Stimulated activated effector memory CD8-positive, alpha-beta T cell treated with anti-CD3 and anti-CD28 coated beads, Interleukin-12 subunit alpha, Interleukin-12 subunit beta, amount 100 ng/mL, for 72 hours (primary cell): ENCODE measurements at regions not wholly inside any gene's neighbourhood (a gene's known extent, or its start where the extent isn't known, plus 50 kb on each side); places are given as distances from the start of the nearest gene placed in this dataset.

Experiments used
- ATAC-seq: fragments of 150-1000 bp; cut with Tn5 transposase; 2 replicates; pipeline ENCODE4 v1.10.0; 2021
- DNase-seq, 2 donors: peaks; one replicate each; pipeline ENCODE4 v3.0.0; 2021 to 2022; ENCODE audit warnings: low spot score in 2 of 2
- H3K27ac Mint-ChIP-seq: one replicate; pipeline ENCODE4 v1.8.0; 2022; ENCODE audit warnings: mild to moderate bottlenecking, mixed read lengths
- H3K36me3 Mint-ChIP-seq: one replicate; pipeline ENCODE4 v1.8.0; 2022; ENCODE audit warnings: mild to moderate bottlenecking, mixed read lengths
- H3K4me1 Mint-ChIP-seq: one replicate; pipeline ENCODE4 v1.8.0; 2022; ENCODE audit warnings: mixed read lengths
- H3K4me3 Mint-ChIP-seq: one replicate; pipeline ENCODE4 v1.8.0; 2022; ENCODE audit warnings: mild to moderate bottlenecking, mixed read lengths
- H3K9me3 Mint-ChIP-seq: one replicate; pipeline ENCODE4 v1.8.0; 2022; ENCODE audit warnings: mixed read lengths

- no peak for ATAC-seq
- no peaks in the 10 kb centered on the region for H3K4me1 Mint-ChIP-seq
- no peaks in the 10 kb centered on the region for H3K36me3 Mint-ChIP-seq
- H3K27ac Mint-ChIP-seq = no peak overlapping the region
- H3K9me3 Mint-ChIP-seq = peaks cover 9% of the 10 kb centered on the region
- no peak overlapping the region for H3K4me3 Mint-ChIP-seq
- no peak for DNase-seq
Observed at GRCh38 chr11:15699978-15700377, 585.3 kb downstream of the INSC start.

DNA sequence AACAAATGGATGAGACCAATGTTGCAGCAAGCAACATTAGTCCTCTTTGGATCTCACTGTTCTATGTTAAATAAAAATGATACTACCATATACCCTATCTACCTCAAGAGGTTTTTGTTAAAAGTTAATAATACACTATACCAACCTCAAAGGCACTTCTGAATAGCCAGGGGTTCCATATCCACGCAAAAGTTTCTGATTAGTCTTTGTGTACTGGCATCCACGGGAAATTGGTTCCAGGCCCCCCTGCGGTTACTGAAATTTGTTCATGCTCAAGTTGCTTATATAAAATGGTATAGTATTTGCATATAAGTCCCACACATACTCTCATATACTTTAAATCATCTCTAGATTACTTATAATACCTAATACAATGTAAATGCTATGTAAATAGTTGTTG, 585.7 kb downstream of the INSC start:
- ATAC-seq (no peak), DNase-seq (peak in 1 of 2 donors; percentile 10)
- H3K9me3 Mint-ChIP-seq = peaks cover 7% of the 10 kb centered on the region
- no peaks in the 10 kb centered on the region for H3K4me1 Mint-ChIP-seq
- no peak overlapping the region for H3K4me3 Mint-ChIP-seq
- no peak overlapping the region for H3K27ac Mint-ChIP-seq
- H3K36me3 Mint-ChIP-seq = no peaks in the 10 kb centered on the region

DNA sequence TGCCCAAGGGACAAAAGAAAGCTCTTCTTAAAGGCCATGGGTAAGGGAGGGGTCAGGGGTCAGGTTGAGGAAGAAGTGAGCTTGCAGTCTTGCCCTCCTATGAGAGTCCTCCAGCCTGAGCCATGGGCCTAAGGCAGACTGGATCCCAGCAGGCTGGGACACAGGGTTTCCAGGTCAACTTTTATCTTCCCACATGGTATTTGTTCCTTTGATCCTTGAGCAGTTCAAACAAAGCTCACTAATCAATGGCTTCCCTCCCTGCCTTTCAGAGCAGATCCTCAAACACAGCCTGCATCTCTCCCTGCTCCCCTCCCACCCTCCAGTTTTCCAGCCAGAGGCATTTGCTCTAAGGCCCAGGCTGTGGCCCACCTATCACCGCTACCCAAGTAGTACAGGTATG, 589.3 kb downstream of the INSC start:
- H3K4me3 Mint-ChIP-seq = no peak overlapping the region
- H3K4me1 Mint-ChIP-seq = no peaks in the 10 kb centered on the region
- no peak for DNase-seq

DNA sequence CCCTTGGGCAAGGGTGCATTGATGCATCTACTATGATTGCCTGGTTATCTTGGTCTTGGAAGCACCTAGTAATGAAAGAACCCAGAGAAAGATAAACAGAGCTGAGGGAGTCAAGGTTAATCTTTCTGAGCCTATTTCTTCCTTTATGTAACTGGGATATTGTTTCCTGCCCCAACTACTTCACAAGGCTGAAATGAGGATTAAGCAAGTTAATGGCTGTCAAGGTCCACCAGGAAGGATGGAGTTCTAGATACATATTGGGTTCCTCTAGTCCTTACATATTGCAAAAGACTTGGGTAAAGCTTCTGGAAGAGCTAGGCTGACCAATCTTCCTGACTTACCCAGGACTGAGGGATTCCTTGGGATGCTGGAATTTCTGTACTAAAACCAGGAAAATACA, 589.8 kb downstream of the INSC start:
- Mint-ChIP-seq H3K4me1 (no peaks in the 10 kb centered on the region), H3K4me3 (no peak overlapping the region), H3K27ac (no peak overlapping the region), H3K36me3 (no peaks in the 10 kb centered on the region), H3K9me3 (peaks cover 9% of the 10 kb centered on the region)
- ATAC-seq (no peak), DNase-seq (no peak)

More for the DNA sequence above, 589.3 kb downstream of the INSC start:
- Mint-ChIP-seq H3K9me3 (peaks cover 11% of the 10 kb centered on the region), H3K36me3 (no peaks in the 10 kb centered on the region), H3K27ac (no peak overlapping the region)
- no peak for ATAC-seq

DNA sequence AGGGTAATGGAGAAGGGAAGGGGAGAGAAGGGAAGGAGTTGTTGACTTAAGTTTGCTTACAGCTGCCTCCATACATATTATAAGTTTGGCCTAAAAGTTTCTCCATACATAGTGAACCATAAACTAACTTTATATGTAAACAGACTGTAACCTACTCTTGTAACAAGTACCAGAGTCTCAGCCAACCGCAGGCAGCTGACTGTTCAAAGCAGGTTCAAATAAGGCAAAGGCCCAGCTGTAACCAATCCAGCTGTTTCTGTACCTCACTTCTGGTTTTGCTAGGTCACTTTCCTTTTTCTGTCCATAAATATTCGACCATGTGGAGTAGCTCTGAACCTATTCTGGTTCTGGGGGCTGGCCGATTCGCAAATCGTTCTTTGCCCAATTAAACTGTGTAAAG, 591.2 kb downstream of the INSC start:
- DNase-seq = no peak
- Mint-ChIP-seq H3K4me1 (no peaks in the 10 kb centered on the region), H3K36me3 (no peaks in the 10 kb centered on the region), H3K9me3 (peaks cover 6% of the 10 kb centered on the region), H3K27ac (no peak overlapping the region), H3K4me3 (no peak overlapping the region)
- ATAC-seq = no peak

- Mint-ChIP-seq H3K9me3 (peaks cover 6% of the 10 kb centered on the region), H3K4me3 (no peak overlapping the region), H3K27ac (no peak overlapping the region), H3K36me3 (no peaks in the 10 kb centered on the region), H3K4me1 (no peaks in the 10 kb centered on the region)
- DNase-seq (no peak), ATAC-seq (no peak)
Observed at GRCh38 chr11:15707194-15707593, 592.5 kb downstream of the INSC start.

DNA sequence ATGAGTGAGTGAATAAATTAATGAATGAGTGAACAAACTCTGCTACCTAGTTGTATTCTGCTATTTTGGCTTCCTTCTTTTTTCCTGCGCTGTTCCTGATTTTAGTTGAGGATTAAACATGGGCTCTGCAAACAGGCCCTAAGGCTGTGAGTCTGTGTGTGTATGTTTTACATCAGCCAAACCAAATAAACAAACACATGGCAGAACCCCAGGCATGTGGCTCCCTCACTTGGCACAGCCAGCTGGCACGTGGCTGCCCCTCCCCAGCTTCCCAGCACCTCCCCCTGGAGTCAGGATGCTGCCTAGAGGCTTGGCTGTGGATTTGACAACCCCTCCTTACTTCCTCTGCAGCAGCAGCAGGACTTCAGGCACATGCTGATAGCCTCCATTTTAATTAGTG, 593.2 kb downstream of the INSC start:
- Mint-ChIP-seq H3K27ac (no peak overlapping the region), H3K9me3 (peaks cover 9% of the 10 kb centered on the region), H3K4me3 (no peak overlapping the region), H3K36me3 (no peaks in the 10 kb centered on the region), H3K4me1 (no peaks in the 10 kb centered on the region)
- DNase-seq (no peak), ATAC-seq (no peak)

DNA sequence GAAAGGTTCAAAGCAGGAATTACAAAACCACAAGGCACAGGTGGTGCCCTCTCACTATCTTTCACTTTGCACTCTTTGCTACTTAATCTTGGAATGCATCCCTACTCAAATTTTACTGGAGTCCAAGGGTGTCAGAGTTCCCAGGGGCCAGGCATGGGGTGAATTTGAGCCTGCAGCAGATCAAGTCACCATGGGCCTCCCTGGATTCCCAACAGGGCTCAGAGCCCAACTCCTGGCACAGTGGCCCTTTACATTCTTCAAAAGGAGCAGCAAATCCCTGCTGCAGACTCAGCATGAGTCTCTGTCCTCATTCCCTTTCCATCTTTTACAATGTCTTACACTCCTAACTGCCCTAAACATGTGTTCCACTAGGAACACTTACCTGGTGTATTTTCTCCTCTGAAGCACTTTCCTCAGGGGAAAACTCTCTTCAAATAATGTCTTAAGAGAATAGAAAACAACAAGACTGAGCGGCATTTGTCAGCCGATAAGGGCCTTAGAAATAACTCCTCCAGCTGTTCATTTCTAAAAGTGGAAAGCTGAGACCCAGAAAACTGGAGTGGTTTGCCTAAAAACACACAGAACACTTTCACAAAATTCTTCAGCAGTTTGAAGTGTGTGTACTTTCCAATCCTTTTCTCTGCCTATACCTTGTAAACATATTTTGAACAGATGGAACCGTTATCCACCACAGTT, 596.0 kb downstream of the INSC start:
- Mint-ChIP-seq H3K27ac (no peak overlapping the region), H3K9me3 (peaks cover 9% of the 10 kb centered on the region), H3K4me1 (no peaks in the 10 kb centered on the region), H3K36me3 (no peaks in the 10 kb centered on the region), H3K4me3 (no peak overlapping the region)
- ATAC-seq (no peak), DNase-seq (no peak)

GRCh38 chr11:15711311-15711710, 596.6 kb downstream of the INSC start:
- Mint-ChIP-seq H3K4me3 (no peak overlapping the region), H3K4me1 (no peaks in the 10 kb centered on the region), H3K36me3 (no peaks in the 10 kb centered on the region), H3K9me3 (peaks cover 9% of the 10 kb centered on the region), H3K27ac (no peak overlapping the region)
- no peak for DNase-seq
- ATAC-seq = no peak

DNA sequence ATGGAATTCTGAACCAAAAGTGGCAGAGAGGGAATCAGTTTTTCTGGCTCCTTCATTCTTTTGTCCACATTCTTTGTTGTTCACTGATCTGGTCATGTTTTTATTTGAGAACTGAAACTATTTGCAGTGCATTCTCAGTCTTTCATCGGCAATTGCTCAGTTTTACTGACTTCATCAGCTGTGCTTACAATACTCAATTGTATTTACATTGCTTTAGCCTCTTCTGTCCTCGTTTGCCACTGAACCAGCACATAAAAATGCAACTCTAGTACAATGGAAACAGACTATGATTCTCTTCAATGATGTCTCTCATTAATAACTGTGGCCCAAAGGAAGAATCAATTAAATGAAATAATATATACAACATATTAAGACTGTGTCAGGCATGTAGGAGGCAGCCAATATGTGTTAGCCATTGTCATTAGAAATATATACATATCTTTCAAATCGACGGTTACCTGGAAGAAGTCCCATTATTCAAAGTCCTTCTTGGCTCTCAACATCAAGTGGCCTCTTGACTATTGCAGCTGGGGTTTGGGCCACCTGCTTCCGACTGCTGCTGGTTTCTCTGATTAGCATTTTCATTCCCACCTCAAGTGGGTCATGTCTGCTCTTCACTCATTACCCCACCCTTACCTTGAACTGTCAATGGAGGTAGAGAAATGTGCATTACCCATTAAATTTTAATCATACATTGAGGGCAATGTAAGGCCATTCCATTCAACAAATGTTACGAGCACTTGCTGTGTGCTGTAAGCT, 600.1 kb downstream of the INSC start:
- H3K4me1 Mint-ChIP-seq = no peaks in the 10 kb centered on the region
- no peak for ATAC-seq

GRCh38 chr11:15716550-15716949, 601.8 kb downstream of the INSC start:
- Mint-ChIP-seq H3K27ac (no peak overlapping the region), H3K4me3 (no peak overlapping the region), H3K4me1 (no peaks in the 10 kb centered on the region), H3K36me3 (no peaks in the 10 kb centered on the region), H3K9me3 (peaks cover 3% of the 10 kb centered on the region)
- DNase-seq (no peak), ATAC-seq (no peak)

More for the DNA sequence above, 600.1 kb downstream of the INSC start:
- H3K9me3 Mint-ChIP-seq = peaks cover 3% of the 10 kb centered on the region
- no peak overlapping the region for H3K4me3 Mint-ChIP-seq
- no peak for DNase-seq
- H3K27ac Mint-ChIP-seq = no peak overlapping the region
- no peaks in the 10 kb centered on the region for H3K36me3 Mint-ChIP-seq

DNA sequence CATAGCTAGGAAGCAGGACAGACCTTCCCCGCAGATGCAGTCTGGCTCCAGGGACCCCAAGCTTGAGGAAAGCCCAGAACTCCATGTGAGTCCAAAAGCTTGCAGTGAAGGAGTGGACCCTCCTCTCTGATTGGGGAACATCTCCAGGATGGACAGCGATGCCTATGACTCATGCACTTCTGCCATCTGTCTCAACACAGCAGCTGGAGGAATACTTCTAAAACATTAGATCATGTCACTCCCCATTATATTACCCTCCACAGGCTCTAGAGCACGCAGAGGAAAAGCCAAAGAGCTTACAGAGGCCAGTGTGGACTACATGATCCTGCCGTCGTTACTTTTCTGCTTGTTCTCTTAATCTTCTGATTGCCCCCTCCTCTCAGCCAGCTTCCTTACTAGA, 605.7 kb downstream of the INSC start:
- no peak for ATAC-seq
- DNase-seq = no peak
- Mint-ChIP-seq H3K9me3 (no peaks in the 10 kb centered on the region), H3K4me1 (no peaks in the 10 kb centered on the region), H3K36me3 (no peaks in the 10 kb centered on the region), H3K27ac (no peak overlapping the region), H3K4me3 (no peak overlapping the region)

- no peak overlapping the region for H3K27ac Mint-ChIP-seq
- H3K4me3 Mint-ChIP-seq = no peak overlapping the region
- no peaks in the 10 kb centered on the region for H3K4me1 Mint-ChIP-seq
- H3K9me3 Mint-ChIP-seq = no peaks in the 10 kb centered on the region
- ATAC-seq (no peak), DNase-seq (no peak)
- H3K36me3 Mint-ChIP-seq = no peaks in the 10 kb centered on the region
Observed at GRCh38 chr11:15723966-15724365, 609.2 kb downstream of the INSC start.

DNA sequence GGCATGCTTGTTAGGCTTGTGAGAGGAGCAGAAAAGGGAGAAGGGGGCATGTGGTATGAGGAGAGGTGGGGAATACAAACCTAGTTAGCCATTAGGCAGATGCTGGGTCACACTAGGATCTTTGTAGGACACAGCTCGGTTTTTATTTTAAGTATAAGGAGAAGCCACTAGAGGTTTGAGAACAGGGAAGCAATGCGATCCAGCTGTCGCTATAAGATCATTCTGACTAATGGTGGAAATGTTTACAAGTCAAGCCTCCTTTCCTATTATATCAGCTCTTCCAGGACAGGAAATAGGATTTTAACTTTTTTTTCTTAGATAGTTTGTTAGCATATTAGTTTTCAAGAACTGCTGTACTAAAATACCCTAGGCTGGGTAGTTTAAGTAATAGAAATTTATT, 609.9 kb downstream of the INSC start:
- Mint-ChIP-seq H3K9me3 (no peaks in the 10 kb centered on the region), H3K36me3 (no peaks in the 10 kb centered on the region), H3K27ac (no peak overlapping the region), H3K4me3 (no peak overlapping the region), H3K4me1 (no peaks in the 10 kb centered on the region)
- DNase-seq = no peak
- no peak for ATAC-seq

GRCh38 chr11:15725246-15725645, 610.5 kb downstream of the INSC start:
- DNase-seq (no peak), ATAC-seq (no peak)
- no peaks in the 10 kb centered on the region for H3K4me1 Mint-ChIP-seq
- H3K27ac Mint-ChIP-seq = no peak overlapping the region
- no peak overlapping the region for H3K4me3 Mint-ChIP-seq
- no peaks in the 10 kb centered on the region for H3K36me3 Mint-ChIP-seq
- no peaks in the 10 kb centered on the region for H3K9me3 Mint-ChIP-seq

DNA sequence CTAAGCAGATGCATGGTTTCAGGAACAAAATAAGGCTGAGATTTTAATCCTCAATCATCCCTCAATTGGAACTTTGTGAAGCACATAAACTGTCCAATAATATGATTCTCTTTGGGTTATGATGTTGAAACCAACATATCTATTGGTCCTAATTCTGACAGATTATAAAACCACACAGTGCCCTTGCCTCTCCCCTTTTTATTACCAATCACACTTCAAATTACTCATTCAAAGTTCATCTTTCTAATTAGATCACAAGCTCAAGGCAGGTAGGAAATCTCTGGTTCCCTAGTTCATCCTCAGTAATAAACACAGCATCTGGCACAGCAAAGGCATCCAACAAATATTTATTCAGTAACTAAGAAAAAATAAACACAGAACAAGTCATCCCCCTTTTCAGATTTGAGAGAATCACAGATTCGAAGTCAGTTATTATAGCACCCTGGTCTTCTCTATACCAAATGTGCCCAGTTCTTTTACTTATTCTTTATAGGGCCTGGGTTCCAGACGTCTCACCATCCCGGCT, 611.6 kb downstream of the INSC start:
- no peak for DNase-seq
- H3K27ac Mint-ChIP-seq = no peak overlapping the region
- no peaks in the 10 kb centered on the region for H3K9me3 Mint-ChIP-seq

More for the DNA sequence above, 611.6 kb downstream of the INSC start:
- no peaks in the 10 kb centered on the region for H3K4me1 Mint-ChIP-seq
- no peak for ATAC-seq
- no peak overlapping the region for H3K4me3 Mint-ChIP-seq
- no peaks in the 10 kb centered on the region for H3K36me3 Mint-ChIP-seq
